CD4-positive, alpha-beta T cell treated with Interleukin-1 beta for 1 hour (primary cell): ENCODE measurements at regions not wholly inside any gene's neighbourhood (a gene's known extent, or its start where the extent isn't known, plus 50 kb on each side); places are given as distances from the start of the nearest gene placed in this dataset.

Experiments
- DNase-seq, 2 donors: peaks; one replicate each; pipeline ENCODE4 v3.0.0-alpha.2; 2020 to 2022

DNA sequence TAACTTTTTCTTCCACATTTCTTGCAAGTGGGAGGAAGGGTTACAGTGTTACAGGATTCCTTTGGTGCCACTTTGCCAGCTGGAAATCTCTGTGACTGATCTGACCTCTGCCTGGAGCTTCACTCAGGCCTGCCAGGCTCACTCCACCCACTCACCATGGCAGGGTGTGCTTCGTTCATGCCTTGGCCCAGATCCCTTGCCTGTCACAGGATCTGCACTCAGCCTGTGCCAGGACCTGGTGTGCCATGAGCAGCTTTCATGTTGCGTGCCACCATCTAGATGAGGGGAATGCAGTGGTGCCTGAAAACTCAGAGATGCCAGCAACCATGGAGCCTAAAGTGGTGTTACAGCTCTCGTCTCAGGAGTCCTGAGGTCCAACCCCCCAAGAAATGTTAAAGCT is 2596.4 kb downstream of the PCDH7 start:
- DNase-seq, result no peak

DNA sequence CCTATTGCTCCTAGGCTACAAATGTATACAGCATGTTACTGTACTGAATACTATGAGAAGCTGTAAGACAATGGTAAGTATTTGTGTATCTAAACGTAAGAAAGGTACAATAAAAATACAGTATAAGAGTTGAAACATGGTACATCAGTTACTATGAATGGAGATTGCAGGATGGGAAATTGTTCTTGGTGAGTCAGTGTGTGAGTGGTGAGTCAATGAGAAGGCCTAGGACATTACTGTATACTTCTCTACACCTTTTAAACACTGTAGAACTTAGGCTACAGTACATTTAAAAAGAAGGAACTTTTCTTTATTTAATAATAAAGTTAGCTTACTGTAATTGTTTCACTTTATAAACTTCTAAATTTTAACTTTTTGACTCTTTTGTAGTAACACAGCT is 2603.2 kb downstream of the PCDH7 start:
- DNase-seq, result no peak

DNA sequence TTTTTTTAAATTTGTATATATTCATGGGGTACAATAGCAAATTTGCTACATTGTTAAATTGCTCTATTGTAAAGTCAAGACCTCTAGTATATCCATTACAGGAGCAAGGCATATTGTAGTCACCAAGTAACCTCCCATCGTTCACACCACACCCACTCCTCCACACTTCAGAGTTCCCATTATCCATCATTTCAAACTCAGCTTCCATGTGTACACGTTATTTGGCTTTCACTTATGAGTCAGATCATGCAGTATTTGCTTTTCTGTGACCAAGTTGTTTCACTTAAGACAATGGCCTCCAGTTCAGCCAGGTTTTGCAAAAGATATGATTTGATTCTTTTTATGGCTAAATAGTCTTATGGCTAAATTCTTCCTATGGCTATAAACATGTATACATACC is 2614.2 kb downstream of the PCDH7 start:
- DNase-seq, result no peak

DNA sequence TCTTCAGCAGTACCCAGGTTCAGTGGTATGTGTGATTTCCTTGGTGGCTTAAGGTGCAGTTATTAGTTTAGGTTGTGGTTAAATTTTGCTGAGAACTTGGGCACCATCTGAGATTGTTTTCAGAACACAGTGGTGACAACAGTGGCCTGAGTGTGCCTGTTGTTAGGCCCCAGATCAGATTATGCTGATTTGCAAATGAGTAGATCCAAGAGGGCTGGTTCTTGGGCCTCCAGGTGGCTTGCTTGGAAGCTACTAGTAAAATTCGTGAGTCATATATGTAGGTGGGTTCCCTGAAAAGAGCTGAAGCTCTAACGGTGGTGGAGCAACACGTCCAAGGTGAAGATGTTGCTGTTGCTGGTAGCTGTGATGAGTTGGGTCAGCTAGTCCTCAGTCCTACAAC is 2619.6 kb downstream of the PCDH7 start:
- DNase-seq, result no peak

DNA sequence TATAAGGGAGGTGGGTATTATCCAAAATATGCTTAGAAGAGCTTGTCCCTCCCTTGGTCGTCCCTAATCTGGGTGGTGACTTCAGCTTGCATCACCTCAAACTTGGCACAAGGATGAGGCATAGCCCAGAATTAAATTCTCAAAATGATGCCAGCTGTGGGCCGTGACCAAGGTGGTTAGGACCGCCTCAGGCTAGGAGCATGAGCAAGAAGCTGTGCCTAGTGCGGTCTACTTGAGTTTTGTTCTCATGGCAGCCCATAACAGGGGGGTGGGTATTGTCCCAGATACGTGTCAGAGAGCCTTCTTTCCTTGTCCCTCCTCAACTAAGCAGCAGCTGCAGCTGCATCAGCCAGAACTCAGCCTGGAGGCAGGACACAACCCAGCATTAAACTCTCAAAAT is 2620.0 kb downstream of the PCDH7 start:
- DNase-seq, result no peak

DNA sequence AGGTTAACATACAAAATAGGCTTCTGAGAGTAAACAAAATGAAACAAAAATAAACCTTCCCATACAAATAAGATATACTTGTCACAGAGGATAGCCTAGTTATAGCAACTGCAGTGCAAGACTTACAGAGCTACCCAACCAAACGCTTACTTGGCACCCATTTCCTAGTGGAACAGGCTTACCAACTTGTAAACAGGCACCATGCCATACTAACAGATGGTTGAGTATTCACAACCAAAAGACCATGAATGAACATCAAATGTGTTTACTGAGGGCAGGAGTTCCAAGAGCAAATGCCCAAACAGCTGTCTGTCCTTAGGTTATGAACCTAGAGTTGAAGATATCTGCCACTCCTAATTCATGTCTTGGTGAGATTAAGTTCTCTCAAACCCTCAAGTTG is 2629.2 kb downstream of the PCDH7 start:
- DNase-seq, result no peak

DNA sequence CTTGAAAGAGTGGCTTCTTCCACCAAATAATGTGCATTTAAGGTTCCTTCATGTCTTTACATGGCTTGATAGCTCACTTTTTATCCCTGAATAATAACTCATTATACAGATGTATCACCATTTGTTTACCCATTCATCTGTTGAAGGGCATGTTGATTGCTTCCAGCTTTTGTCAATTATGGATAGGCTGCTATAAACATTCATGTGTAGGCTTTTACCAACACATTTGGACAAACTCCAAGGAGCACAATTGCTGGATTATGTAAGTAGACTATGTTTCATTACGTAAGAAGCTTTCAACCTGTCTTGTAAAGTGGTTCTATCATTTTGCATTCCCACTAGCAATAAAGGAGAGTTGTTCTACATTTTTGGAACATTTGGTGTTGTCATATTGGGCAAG is 2637.0 kb downstream of the PCDH7 start:
- DNase-seq, result no peak

DNA sequence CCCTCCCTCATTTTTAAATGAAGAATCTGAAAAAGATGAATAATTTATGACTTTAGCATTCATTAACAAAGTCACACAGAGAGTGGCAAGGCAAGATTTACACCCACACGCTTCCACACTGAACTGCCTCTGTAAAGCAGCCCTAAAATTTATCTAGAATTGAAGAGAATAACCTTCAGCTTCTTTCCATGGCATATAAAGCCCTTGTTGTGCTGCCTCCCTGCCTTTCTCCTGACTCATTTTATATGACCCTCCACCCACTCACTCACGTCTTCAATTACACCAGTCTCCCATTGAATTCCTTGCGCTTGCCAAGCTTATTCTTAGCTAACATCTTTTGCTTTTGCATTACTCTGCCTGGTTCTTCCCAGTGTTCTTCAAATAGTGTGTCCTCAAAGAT is 2649.3 kb downstream of the PCDH7 start:
- no peak for DNase-seq

DNA sequence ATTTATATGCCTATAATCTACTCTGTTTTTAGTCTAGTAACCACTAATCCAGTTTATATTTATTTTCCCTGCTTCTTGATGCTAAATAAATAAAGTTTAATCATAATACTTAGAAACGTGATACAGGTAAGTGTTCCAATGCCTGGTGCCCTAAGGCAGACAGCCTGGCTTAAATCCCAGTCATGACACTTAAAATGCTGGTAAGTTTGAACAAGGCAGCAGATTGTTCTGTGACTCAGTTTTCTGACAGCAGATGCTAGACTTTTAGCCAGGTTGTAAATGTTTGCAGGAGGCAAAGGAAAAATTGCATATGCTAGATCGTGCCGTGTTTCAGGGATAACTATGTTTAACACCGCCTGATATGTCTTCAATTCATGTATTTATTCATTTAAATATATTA is 2661.6 kb downstream of the PCDH7 start:
- DNase-seq, result no peak

DNA sequence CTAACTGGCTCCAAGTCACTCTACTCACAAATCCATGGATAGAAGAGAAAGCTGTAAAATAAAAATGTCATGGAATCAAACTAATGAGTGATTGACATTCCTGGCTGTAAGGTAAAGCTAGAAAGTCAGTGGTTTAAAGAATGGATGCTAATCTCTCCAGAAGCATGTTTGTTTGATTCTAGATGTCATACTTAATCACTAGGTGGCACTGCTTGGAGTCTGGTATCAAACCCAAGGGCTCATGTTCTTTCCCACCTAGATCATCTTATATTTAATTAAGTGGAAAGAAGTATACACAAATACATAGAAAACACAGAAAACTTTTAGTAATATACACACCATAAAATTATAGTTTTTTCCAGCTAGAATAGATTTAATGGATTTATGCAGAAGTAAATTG is 2666.6 kb downstream of the PCDH7 start:
- no peak for DNase-seq

DNA sequence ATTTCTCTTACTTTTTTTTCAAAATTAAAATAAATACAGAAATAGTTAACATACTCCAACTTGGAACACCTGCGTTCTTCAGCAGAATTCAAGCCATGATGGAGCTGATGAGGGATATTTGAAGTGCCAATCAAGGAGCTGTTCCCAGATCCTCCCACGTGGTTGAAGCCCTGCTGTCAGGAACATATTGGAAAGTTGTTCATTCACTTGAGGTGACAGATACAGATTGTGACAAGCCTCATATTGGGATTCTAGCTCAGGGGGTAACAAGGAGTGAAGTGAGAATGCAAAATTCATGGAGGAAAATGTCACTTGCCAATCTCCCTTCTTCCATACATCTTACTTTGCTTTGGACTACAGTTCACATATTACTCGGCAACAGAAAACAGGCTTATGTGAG is 2670.8 kb downstream of the PCDH7 start:
- DNase-seq, result no peak

DNA sequence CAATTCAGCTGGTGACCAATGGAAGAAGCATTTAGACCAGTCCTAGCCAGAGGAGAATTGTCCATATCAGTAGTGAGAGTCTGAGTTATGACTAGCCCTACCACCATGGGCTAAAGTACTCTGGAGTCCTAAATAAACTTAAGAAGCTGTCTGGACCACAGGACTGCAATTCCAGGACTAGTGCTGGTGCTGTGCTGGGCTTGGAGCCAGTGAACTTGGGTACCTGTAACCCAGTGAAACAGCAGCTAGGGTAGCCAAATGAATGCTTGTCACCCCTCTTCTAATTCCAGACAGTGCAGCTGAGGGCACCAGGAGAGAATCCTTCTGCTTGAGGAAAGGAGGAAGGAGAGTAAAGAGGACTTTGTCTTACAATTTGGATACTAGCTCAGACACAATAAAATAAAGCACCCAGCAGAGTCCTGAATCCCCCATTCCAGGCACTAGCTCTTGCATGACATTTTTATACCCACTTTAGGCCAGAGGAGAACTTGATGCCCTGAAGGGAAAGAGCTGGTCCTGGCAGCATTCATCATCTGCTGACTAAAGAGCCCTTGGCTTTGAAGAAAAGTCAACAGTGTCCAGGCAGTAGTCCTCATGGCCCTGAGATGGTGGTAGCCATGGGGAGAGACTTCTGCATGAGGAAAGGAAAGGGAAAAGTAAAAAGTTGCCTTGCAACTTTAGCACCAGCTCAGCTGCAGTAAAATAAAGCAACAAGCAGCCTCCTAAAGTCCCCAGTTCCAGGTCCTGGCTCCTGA is 2675.7 kb downstream of the PCDH7 start:
- no peak for DNase-seq

DNA sequence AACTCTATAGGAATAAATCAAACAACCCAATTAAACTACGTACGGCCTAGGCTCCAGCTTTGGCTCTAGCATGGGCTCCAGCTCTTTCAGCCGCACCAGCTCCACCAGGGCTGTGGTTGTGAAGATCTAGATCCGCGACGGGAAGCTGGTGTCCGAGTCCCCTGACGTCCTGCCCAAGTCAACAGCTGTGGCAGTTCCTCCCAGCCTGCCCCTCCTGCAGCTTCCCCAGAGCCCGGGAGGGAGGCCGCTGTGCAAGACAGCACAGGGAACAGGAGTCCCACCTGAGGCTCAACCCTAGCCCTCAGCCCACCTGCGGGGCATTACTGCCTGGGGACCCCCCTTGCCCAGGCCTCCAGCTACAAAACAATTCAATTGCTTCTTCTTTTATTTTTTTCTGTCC is 2680.3 kb downstream of the PCDH7 start:
- DNase-seq, result no peak

DNA sequence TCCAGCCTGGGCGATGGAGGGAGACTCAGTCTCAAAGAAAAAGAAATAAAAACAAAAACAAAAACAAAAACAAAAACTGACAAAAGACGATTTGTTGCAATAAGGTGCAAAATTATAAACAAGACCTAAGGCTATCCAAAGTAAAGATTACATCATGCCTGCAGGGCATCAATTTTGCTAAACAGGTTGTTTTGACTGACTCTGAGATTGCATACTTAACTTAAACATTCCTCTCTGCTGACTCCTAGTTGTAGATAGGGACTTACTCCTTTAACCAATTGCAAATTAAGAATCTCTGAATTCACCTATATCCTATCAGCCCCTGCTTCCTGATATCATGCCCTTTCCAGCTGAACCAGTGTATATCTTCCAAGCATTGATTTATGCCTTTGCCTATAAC is 2687.3 kb downstream of the PCDH7 start:
- no peak for DNase-seq

DNA sequence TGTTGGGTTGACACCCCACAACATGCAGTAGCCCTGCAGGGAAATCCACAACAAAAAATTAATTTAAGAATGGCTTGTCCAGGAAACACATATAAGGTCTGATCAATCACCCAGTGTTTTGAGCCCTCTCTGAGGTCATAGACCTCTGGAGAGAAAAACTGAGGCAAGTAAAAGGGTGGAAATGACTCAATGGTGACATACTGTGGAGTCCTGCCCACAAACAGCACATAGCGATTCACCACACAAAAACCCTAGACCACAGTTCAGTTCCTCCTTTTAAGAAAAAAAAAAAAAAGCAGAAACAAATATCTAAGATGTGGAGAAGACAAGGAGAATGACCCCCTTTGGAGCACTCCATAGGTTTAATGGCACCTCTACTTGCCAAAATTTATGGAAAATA is 2691.0 kb downstream of the PCDH7 start:
- no peak for DNase-seq

DNA sequence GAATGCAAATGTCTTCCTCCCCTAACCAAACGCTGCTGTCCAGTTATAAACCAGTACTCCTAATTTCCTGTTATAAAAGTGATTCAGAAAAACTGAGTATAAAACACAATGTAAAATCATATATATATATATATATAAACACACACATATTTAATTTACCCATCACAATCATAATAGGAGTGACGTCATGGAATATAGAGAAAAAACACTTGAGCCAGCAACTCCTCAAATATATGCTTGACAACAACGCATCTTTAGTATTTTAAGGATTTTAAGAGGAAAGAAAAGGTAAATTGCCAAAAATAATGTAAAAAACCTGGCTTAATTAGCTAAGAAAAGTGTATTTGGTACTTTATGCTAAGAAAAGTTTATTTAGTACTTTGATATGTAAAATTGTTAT is 2701.7 kb downstream of the PCDH7 start:
- DNase-seq, result no peak

DNA sequence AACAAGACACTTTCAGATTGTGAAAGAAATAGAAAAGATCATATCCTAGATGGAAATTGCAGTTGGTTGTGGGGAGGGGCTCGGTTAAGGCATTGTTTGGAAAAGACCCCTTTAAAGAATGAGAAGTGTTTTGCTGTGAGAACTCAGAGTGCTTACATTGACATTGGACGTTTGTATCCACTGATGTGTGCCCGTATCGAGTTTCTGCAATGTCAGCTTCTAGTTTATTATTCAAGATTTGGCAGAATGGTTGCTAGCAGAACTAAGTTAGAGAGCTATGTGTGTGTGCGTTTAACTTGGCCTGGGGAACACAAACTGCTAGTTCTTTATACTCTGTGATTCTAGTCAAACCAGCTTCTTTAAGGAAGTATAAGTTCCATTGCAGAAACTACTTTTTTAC is 2702.5 kb downstream of the PCDH7 start:
- no peak for DNase-seq

DNA sequence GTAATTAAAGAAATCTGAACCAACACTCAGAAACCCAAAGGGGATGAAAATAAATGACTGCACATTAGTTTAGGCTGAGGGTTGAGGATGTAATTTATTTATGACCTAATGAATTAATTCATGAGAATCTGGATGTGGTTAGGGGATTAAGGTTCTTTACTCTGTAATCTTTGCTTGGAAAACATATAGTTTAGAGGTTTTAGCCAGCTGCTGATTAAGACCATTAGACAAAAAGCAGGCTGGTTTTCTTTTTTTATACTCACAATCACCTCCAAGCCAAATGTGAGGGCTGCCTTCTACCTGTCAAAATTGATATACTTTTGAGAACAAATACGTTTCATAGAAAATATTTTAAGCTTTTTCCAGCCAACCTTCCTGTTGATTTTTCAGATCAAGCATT is 2705.8 kb downstream of the PCDH7 start:
- DNase-seq, result no peak

DNA sequence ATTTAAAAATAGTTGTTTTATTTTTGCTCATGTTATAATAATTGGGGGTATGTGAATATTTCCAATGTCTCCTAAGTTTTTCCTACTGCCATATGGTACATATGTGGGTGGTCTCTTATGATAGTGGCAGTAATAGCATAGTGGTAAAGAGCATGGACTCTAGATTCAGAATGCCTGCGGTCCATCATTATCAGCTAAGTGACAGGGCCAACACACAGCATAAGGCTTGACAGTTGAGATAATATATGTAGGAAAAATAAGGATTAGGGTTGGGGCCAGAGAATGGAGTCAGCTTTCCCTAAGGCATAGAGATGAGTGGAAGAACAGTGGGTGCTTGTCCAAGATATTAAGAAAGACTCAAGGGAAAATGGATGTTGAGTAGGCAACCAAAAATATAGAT is 2707.5 kb downstream of the PCDH7 start:
- no peak for DNase-seq

DNA sequence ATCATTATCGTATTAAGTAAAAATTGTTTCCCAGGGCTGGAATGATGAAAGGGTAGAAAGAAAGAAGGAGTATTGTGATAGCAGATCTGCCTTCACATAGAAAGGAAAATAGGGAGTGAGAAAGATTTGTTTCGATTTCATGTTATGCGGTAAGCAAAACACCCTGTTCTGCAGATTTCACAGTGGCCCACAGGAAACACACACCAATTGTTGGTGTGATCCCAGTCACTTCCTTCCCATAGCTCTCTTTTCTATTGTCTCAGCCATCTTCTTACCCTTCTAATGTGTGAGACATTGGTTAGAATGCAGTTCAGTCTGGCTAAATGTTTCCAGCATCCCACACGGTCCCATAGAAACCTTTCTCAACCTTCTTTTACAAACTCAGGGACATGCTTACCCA is 2709.8 kb downstream of the PCDH7 start:
- no peak for DNase-seq

DNA sequence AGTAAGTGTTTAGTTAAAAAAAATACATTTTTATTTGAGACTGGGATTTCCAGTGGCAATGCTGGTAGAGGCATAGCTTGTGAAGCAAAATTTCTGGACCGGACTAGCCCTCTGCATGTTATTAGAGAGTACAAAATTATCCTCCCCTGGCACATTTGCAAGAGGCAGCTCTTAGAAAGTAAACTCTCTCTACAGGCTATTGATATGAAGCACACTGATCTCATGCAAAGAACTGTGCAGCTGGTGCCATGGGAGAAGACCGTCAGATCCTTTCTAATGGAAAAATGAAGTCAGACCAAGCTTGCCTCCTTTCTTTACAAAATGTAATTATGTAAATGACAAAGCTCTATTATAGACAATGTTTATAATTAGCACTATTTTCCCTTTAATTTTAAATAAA is 2717.2 kb downstream of the PCDH7 start:
- DNase-seq, result no peak

DNA sequence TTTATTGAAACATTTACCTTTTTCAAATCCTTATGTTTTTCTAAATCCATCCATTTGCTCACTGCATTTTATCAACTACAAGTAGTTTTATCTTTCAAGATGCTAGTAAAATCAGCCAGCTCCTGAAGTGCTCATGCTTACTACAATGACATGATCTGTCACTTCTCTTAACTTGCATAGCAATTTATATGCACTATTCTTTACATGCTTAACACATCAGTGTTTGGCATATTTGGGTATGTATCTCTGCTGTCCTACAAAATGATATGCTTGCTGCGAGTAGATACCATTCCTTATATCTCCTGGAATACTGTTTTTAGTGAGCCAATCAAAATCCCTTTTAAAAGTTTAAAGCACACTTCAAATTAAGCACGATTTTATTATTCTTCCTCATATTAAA is 2726.8 kb downstream of the PCDH7 start:
- no peak for DNase-seq

DNA sequence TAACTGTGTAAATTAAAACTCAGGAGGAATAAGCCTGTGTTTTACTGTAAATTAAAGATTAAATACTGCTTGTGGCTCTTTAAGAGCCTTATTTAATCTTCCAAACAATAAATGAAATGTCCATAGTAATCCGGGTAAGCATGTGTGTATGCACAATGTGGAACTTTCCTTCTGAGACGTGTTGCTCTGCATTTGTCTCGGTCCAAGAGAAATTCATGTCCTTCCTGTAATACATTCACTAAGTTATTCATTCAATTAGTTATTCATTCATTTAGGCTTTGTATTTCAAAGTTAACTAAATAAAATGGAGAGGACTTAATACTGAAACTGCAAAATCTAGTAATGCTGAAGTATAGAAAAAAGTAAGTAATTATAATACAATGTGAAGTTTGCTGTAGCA is 2728.8 kb downstream of the PCDH7 start:
- no peak for DNase-seq

DNA sequence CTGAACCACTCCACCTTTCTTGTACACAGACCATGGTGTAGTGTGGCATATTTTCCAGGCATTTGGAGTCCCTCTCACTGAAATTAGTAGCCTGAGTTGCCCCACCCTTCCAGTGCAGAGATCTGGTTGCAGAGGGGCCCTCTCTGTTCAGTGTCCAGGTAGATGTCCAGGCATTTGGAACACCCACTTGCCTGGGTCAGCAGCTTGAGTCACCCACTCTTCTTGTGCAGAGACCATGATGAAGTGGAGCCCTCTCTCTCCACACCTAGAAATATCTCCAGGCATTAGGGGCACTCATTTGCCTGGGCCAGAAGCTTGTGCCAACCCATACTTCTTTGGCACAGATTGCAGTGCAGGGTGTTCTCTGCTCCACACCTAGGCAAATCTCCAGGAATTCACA is 2733.3 kb downstream of the PCDH7 start:
- no peak for DNase-seq

DNA sequence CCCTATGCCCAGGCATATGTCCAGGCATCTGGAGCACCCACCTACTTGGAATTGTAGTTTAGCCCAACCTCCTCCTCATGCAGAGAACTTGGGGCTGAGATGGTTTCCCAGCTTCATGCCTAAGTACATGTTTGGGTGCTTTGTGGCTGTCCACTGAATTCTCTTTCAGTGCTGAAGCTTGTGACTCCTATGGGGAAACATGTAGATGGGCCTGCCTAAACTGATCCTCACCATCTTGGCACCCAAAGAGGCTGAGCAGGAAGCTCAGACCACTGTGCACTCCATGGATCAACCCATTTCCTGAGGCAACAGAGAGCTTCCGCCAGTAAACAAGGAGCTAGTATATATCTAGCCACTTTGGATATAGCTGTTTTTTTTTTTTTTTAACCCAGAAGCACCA is 2733.7 kb downstream of the PCDH7 start:
- no peak for DNase-seq

DNA sequence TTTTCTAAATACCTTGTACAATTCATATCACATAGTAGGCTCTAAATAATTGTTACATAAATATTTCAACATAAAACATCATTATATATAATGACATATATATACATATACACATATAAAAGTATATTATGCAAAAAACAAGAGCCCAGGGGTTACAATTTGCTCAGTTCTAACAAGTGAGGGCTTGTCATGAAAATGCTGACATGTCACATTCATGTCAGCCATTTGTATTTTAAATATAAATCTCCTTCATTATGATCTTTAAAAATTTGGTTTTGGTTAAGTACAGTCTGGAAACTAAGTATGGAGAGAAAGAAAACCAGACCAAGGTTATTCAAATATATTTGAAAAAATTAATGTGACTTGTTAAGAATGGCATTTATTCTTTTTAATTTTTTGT is 2745.4 kb downstream of the PCDH7 start:
- DNase-seq, result no peak
